Breast epithelium (tissue), 4 donors: ENCODE measurements at regions not wholly inside any gene's neighbourhood (a gene's known extent, or its start where the extent isn't known, plus 50 kb on each side); places are given as distances from the start of the nearest gene placed in this dataset.

Experiments used
- DNase-seq, 2 donors: peaks; one replicate each; pipeline ENCODE4 v3.0.0-alpha.2; 2019; ENCODE audit warnings: low spot score in 2 of 2
- H3K27ac ChIP-seq, 2 donors: fragments of 200-600 bp; sonication (generic) in 1 of 2; one replicate each; pipeline ENCODE4 v1.5.1; 2016 to 2019; ENCODE audit warnings: mild to moderate bottlenecking in 1 of 2
- H3K27me3 ChIP-seq, 2 donors: fragments of 200-600 bp; sonication (generic) in 1 of 2; one replicate each; pipeline versions ENCODE4 v1.5.1 to v1.6.0; 2017 to 2019; ENCODE audit warnings: control low read depth in 1 of 2, mild to moderate bottlenecking in 1 of 2
- H3K36me3 ChIP-seq: fragments of 200-600 bp; one replicate; pipeline ENCODE4 v1.5.1; 2019
- H3K4me1 ChIP-seq, 2 donors: fragments of 200-600 bp; sonication (generic); one replicate each; pipeline ENCODE4 v1.5.1; 2016 to 2019; ENCODE audit warnings: control low read depth in 1 of 2
- H3K4me3 ChIP-seq, 3 donors: fragments of 200-600 bp; sonication (generic); 1 replicate in 2 of 3; 2 replicates in 1 of 3; pipeline ENCODE4 v1.5.1; 2016 to 2019; ENCODE audit warnings: mild to moderate bottlenecking in 3 of 3, moderate library complexity in 2 of 3
- H3K9me3 ChIP-seq, 2 donors: fragments of 200-600 bp; sonication (generic) in 1 of 2; one replicate each; pipeline ENCODE4 v1.5.1; 2016 to 2019; ENCODE audit warnings: control low read depth in 1 of 2
- POLR2A ChIP-seq: fragments of 450-650 bp; IDR thresholded peaks from one replicate; pipeline ENCODE4 v1.6.1; 2016; ENCODE audit warnings: antibody characterized with exemption, mild to moderate bottlenecking, moderate library complexity
- POLR2AphosphoS5 ChIP-seq, 3 donors: sonication (generic); formaldehyde crosslinking; IDR thresholded peaks; one replicate each; pipeline ENCODE4 v1.6.1; 2017; ENCODE audit warnings: antibody characterized with exemption in 3 of 3
- intact Hi-C: fragments of 100-400 bp; cut with DNase I; formaldehyde crosslinking; loops from one replicate; pipeline ENCODE4 v1.15.1; 2023; ENCODE audit warnings: low total_unique reads
- TF ChIP-seq, protein P1 (sequence below), 3 donors: fragments of 450-650 bp; IDR thresholded peaks; one replicate each; pipeline ENCODE4 v1.5.1; 2016 to 2017; ENCODE audit warnings: antibody characterized with exemption in 3 of 3, mild to moderate bottlenecking in 3 of 3, moderate library complexity in 3 of 3

DNA sequence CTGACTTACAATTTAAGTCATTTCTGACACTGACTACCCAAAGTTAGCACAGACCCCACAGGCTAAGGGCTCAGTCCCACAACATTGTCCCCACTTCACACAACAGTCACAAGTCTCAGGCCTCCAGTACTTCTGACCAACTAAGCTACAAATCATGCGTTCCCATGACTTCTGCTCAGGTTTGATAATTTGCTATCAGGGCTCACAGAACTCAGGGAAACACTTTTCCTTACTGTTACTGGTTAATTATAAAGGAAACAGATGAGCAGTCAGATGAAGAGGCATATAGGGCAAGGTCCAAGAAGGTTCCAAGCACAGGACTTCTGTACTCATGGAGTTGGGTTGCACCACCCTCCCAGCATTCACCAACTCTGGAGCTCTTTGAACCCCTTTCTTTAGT, 151.2 kb upstream of the TNR start:
- H3K27me3 ChIP-seq: no peaks in the 10 kb centered on the region
- DNase-seq: no peak
- H3K27ac ChIP-seq: no peak overlapping the region
- H3K36me3 ChIP-seq: no peaks in the 10 kb centered on the region
- no peak overlapping the region for H3K4me3 ChIP-seq
- intact Hi-C loops: no loop called here
- H3K4me1 ChIP-seq: no peaks in the 10 kb centered on the region
- H3K9me3 ChIP-seq: no peaks in the 10 kb centered on the region
- TF ChIP-seq, protein P1, sequence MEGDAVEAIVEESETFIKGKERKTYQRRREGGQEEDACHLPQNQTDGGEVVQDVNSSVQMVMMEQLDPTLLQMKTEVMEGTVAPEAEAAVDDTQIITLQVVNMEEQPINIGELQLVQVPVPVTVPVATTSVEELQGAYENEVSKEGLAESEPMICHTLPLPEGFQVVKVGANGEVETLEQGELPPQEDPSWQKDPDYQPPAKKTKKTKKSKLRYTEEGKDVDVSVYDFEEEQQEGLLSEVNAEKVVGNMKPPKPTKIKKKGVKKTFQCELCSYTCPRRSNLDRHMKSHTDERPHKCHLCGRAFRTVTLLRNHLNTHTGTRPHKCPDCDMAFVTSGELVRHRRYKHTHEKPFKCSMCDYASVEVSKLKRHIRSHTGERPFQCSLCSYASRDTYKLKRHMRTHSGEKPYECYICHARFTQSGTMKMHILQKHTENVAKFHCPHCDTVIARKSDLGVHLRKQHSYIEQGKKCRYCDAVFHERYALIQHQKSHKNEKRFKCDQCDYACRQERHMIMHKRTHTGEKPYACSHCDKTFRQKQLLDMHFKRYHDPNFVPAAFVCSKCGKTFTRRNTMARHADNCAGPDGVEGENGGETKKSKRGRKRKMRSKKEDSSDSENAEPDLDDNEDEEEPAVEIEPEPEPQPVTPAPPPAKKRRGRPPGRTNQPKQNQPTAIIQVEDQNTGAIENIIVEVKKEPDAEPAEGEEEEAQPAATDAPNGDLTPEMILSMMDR (IDR thresholded peaks at IDR 0.05): no peak
- TF ChIP-seq POLR2AphosphoS5 (IDR thresholded peaks at IDR 0.05): no peak
- no peak for TF ChIP-seq POLR2A

DNA sequence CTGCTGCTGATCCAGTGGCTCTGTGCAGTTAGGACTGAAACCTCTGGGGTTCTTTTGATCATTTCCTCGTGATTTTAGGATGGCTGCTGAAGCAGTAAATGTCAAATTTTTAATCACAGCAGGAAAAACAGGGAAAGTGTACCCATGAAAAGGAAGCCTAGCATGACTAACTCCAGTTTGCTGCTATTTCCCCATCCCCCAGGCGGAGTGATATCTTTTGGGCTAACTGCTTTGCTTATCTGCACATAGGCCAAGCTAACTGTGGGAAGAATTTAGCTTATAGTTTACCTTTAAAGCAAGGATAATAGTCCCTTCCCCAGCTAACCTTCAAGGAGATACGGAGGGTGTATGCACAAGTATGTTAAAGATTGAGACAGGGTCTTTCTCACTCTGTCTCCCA, 149.8 kb upstream of the TNR start:
- no peak for TF ChIP-seq POLR2AphosphoS5 (IDR thresholded peaks at IDR 0.05)
- no peak for TF ChIP-seq POLR2A
- TF ChIP-seq, protein P1 (IDR thresholded peaks at IDR 0.05): no peak
- Histone ChIP-seq H3K4me3 (no peak overlapping the region), H3K4me1 (no peaks in the 10 kb centered on the region), H3K27me3 (no peaks in the 10 kb centered on the region), H3K9me3 (no peaks in the 10 kb centered on the region), H3K27ac (no peak overlapping the region), H3K36me3 (no peaks in the 10 kb centered on the region)
- intact Hi-C loops: no loop called here
- DNase-seq: no peak

DNA sequence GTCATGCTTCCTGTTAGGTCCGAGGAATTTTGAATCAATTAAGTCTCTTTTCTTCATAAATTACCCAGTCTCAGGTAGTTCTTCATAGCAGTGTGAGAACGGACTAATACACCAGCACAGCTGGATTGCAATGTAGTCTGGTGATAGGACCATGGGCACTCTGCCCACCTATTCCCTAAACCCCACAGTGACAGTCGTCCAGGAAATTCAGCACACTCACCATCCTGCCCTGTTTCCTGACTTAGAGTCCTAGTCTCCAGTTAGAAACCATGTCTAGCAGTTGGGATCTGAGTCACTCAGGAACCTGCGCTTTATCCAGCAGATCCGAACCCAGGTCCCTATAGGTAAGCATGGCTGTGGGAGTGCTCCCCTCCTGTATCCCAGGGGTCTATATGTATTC, 149.3 kb upstream of the TNR start:
- Histone ChIP-seq H3K27ac (no peak overlapping the region), H3K36me3 (no peaks in the 10 kb centered on the region), H3K9me3 (no peaks in the 10 kb centered on the region), H3K27me3 (no peaks in the 10 kb centered on the region), H3K4me1 (no peaks in the 10 kb centered on the region), H3K4me3 (no peak overlapping the region)
- intact Hi-C loops: no loop called here
- TF ChIP-seq POLR2AphosphoS5 (IDR thresholded peaks at IDR 0.05): no peak
- TF ChIP-seq POLR2A: no peak
- TF ChIP-seq, protein P1 (IDR thresholded peaks at IDR 0.05): no peak
- DNase-seq: no peak

DNA sequence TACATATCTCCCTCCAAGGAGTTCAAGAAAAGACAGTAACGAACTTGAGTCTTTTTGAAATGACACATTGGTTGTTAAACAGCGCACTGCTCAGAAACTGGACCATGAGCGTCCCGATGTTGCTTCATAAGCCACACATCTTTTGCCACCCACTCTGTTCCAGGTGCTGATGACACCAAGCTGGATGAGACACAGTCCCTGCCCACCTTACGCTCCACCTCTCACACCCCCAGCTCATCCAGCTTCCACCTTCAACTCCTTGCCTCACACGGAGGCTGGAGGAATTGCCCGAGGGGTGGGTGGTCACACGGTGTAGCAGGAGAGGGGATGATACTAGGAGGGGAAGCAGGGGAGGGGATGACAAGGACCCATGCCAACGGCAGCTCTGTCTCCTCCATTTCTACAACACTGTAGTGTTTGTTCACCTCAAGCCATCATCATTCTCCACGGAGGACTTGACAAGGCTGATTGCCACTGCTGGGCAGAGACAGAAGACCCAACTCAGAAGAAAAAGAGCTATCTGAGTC, 148.5 kb upstream of the TNR start:
- no peaks in the 10 kb centered on the region for H3K36me3 ChIP-seq
- no peaks in the 10 kb centered on the region for H3K9me3 ChIP-seq
- H3K27ac ChIP-seq: no peak overlapping the region
- TF ChIP-seq POLR2AphosphoS5 (IDR thresholded peaks at IDR 0.05): no peak
- TF ChIP-seq, protein P1 (IDR thresholded peaks at IDR 0.05): no peak
- no peak for TF ChIP-seq POLR2A
- no peak for DNase-seq
- no peaks in the 10 kb centered on the region for H3K27me3 ChIP-seq
- H3K4me3 ChIP-seq: no peak overlapping the region
- H3K4me1 ChIP-seq: no peaks in the 10 kb centered on the region
- intact Hi-C loops: no loop called here

DNA sequence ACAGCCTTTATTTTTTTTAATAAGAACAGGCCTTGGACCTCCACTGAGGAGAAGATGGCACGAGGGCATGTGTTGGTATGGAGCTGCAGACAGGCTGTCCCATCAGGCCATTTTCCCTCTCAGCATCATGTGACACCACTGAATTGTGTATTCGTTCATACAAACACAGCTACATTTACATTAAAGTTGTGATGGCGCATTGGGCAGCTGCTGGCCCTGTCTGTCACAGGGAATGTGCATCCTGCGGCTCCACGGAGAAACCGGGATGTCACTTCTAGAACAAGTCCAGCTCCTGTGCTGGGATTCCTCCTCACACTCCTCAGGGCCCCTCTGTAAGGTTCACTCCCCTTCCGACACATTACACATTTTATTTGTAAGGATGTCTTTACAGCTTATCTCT, 147.6 kb upstream of the TNR start:
- TF ChIP-seq, protein P1 (IDR thresholded peaks at IDR 0.05): no peak
- no peak for TF ChIP-seq POLR2AphosphoS5 (IDR thresholded peaks at IDR 0.05)
- TF ChIP-seq POLR2A: no peak
- no peaks in the 10 kb centered on the region for H3K27me3 ChIP-seq
- H3K4me1 ChIP-seq: no peaks in the 10 kb centered on the region
- H3K4me3 ChIP-seq: no peak overlapping the region
- intact Hi-C loops: no loop called here
- H3K36me3 ChIP-seq: no peaks in the 10 kb centered on the region
- H3K9me3 ChIP-seq: no peaks in the 10 kb centered on the region
- no peak for DNase-seq
- no peak overlapping the region for H3K27ac ChIP-seq
